Endothelial cell of umbilical vein (primary cell): ENCODE measurements at regions not wholly inside any gene's neighbourhood (a gene's known extent, or its start where the extent isn't known, plus 50 kb on each side); places are given as distances from the start of the nearest gene placed in this dataset.

ENCODE experiments used
- BruUV-seq: library from RNA; stranded (reverse); fragments of 400-500 nt; replicated peaks from 2 replicates; lab custom pipeline; 2021; lab: Mats Ljungman, UMichigan
- CTCF ChIA-PET: fragments of 300-600, 350-600 bp; sonication (Branson Sonifier 250); formaldehyde crosslinking; loops from one replicate; lab custom pipeline; 2021; ENCODE audit warnings: antibody characterized with exemption, inconsistent platforms; lab: Charles Lee
- POLR2A ChIA-PET: fragments of 300-600, 350-600 bp; sonication (Branson Sonifier 250); formaldehyde crosslinking; loops from one replicate; lab custom pipeline; 2021; ENCODE audit warnings: antibody characterized with exemption, inconsistent platforms; lab: Charles Lee
- DNase-seq: peaks from one replicate; pipeline ENCODE4 v3.0.0-alpha.2; 2011; ENCODE audit warnings: low read depth, low spot score
- FAIRE-seq: peaks from 2 replicates; lab custom pipeline; 2011; peaks lifted over from hg19 to GRCh38; lab: Jason Lieb, UNC
- H2AFZ ChIP-seq: 2 replicates; pipeline ENCODE4 v1.6.0; 2012; ENCODE audit warnings: low read depth, low read length, control low read depth, inconsistent platforms
- H3K27ac ChIP-seq: 2 replicates; pipeline ENCODE4 v1.5.1; 2011; ENCODE audit warnings: low read depth, mild to moderate bottlenecking, control low read depth, low read length, moderate library complexity; ENCODE audit not compliant: insufficient read depth
- H3K27me3 ChIP-seq, 2 experiments: 2 replicates each; pipeline versions ENCODE4 v1.6.0 to v1.6.1; 2011; ENCODE audit warnings: low read length in 2 of 2, mixed read lengths in 1 of 2; ENCODE audit not compliant: control insufficient read depth in 2 of 2, insufficient read depth in 2 of 2
- H3K36me3 ChIP-seq, 2 experiments: 2 replicates in 1 of 2; 3 replicates in 1 of 2; pipeline ENCODE4 v1.5.1; 2011; ENCODE audit warnings: low read length in 2 of 2, mild to moderate bottlenecking in 1 of 2, moderate library complexity in 1 of 2; ENCODE audit not compliant: control insufficient read depth in 2 of 2, insufficient read depth in 2 of 2; ENCODE audit errors: extremely low read depth in 1 of 2
- H3K4me1 ChIP-seq: 3 replicates; pipeline ENCODE4 v1.5.1; 2011; ENCODE audit warnings: mild to moderate bottlenecking, low read length; ENCODE audit not compliant: control insufficient read depth, insufficient read depth; ENCODE audit errors: extremely low read depth
- H3K4me2 ChIP-seq: 2 replicates; pipeline ENCODE4 v1.6.1; 2011; ENCODE audit warnings: low read length, control low read depth, mixed read lengths; ENCODE audit not compliant: insufficient read depth
- H3K4me3 ChIP-seq, 3 experiments: fragments of 200-600 bp in 1 of 3; sonication (generic), shearing (Covaris generic) in 1 of 3; replicated peaks in 1 of 3; 2 replicates each; pipeline ENCODE4 v1.5.1; 2011 to 2016; ENCODE audit warnings: control low read depth in 3 of 3, low read length in 3 of 3, mild to moderate bottlenecking in 2 of 3, inconsistent platforms in 1 of 3, low read depth in 1 of 3, moderate library complexity in 1 of 3; ENCODE audit not compliant: insufficient read depth in 1 of 3
- H3K79me2 ChIP-seq: 2 replicates; pipeline ENCODE4 v1.6.0; 2012; ENCODE audit warnings: low read length, inconsistent platforms; ENCODE audit not compliant: control insufficient read depth, insufficient read depth
- H3K9ac ChIP-seq: replicated peaks from 2 replicates; pipeline ENCODE3; 2011; ENCODE audit warnings: low read length, control low read depth; ENCODE audit not compliant: insufficient read depth; ENCODE audit errors: extremely low read depth
- H3K9me1 ChIP-seq: replicated peaks from 3 replicates; pipeline ENCODE4 v1.6.0; 2011; ENCODE audit warnings: mild to moderate bottlenecking, low read length; ENCODE audit not compliant: control insufficient read depth, insufficient read depth; ENCODE audit errors: extremely low read depth
- H3K9me3 ChIP-seq: replicated peaks from 2 replicates; pipeline ENCODE4 v1.5.1; 2012; ENCODE audit warnings: low read length, inconsistent platforms; ENCODE audit not compliant: control insufficient read depth, insufficient read depth
- H4K20me1 ChIP-seq: replicated peaks from 2 replicates; pipeline ENCODE3; 2011; ENCODE audit warnings: mild to moderate bottlenecking, low read length; ENCODE audit not compliant: control insufficient read depth, insufficient read depth; ENCODE audit errors: extremely low read depth
- CTCF ChIP-seq, 2 donors: IDR thresholded peaks; 1 replicate in 1 of 2; 2 replicates in 1 of 2; pipeline ENCODE4 v1.5.1; 2011; ENCODE audit warnings: low read length in 2 of 2, mild to moderate bottlenecking in 2 of 2, moderate library complexity in 2 of 2, control low read depth in 1 of 2, inconsistent platforms in 1 of 2, low read depth in 1 of 2; ENCODE audit not compliant: insufficient read depth in 1 of 2; ENCODE audit errors: extremely low read depth in 1 of 2
- EZH2 ChIP-seq: IDR thresholded peaks from 2 replicates; pipeline ENCODE4 v1.6.1; 2012; ENCODE audit warnings: borderline replicate concordance, low read depth, mild to moderate bottlenecking, moderate library complexity, low read length, inconsistent platforms; ENCODE audit not compliant: severe bottlenecking
- FOS ChIP-seq: IDR thresholded peaks from 2 replicates; pipeline ENCODE4 v1.6.1; 2011; ENCODE audit warnings: mild to moderate bottlenecking, low read length, moderate library complexity, borderline replicate concordance; ENCODE audit not compliant: insufficient read depth
- GATA2 ChIP-seq: IDR thresholded peaks from 2 replicates; pipeline ENCODE4 v1.7.0; 2011; ENCODE audit warnings: low read depth, mild to moderate bottlenecking, moderate library complexity, mixed read lengths, low read length; ENCODE audit not compliant: insufficient read length, insufficient read depth
- JUN ChIP-seq: IDR thresholded peaks from 2 replicates; pipeline ENCODE4 v1.6.1; 2011; ENCODE audit warnings: borderline replicate concordance, low read depth; ENCODE audit not compliant: insufficient read length, insufficient read depth
- MAX ChIP-seq: IDR thresholded peaks from 2 replicates; pipeline ENCODE4 v1.6.1; 2011; ENCODE audit not compliant: insufficient read depth, insufficient read length
- MYC ChIP-seq: IDR thresholded peaks from one replicate; pipeline ENCODE4 v1.6.1; 2011; ENCODE audit warnings: mild to moderate bottlenecking, low read depth, low read length
- POLR2A ChIP-seq: IDR thresholded peaks from 2 replicates; pipeline ENCODE4 v1.6.1; 2012; ENCODE audit warnings: low read depth, mild to moderate bottlenecking, control low read depth, low read length
- POLR2AphosphoS5 ChIP-seq: IDR thresholded peaks from 2 replicates; pipeline ENCODE4 v1.6.1; 2012; ENCODE audit warnings: low read depth, mild to moderate bottlenecking, control low read depth, low read length, moderate library complexity; ENCODE audit not compliant: insufficient read depth
- dilution Hi-C: fragments of 300-500 bp; cut with MboI; formaldehyde crosslinking; loops from one replicate; pipeline ENCODE4 v1.15.0; 2019; ENCODE audit warnings: low sequenced_read_pairs; ENCODE audit not compliant: extremely low pct_ligation_motif_present
- intact Hi-C: fragments of 100-400 bp; cut with micrococcal nuclease; formaldehyde crosslinking; loops from one replicate; pipeline ENCODE4 v1.10.0; 2022

DNA sequence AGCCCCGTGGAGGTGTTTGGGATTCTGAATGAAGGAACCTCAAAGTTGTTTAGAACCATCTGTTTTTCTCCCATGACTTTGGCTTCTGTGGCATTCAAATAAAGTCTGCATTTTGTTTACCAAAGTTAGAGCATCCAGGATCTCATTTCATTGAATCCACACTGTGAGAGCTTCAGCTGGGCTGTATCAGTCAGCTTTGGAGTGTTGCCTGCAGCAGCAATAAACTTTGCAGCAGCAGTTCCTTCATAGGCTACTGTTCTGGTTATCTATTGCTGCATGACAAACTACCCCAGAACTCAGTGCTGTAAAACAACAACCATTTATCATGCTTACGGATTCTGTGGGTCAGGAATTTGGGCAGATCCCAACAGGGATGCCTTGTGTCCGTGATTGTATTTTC, 1575.2 kb upstream of the LRRTM3 start:
- H2AFZ ChIP-seq = no peak overlapping the region
- H3K27ac ChIP-seq = no peak overlapping the region
- dilution Hi-C loops = no loop called here
- H3K9ac ChIP-seq = no peak overlapping the region
- POLR2A ChIA-PET = no interaction called here
- intact Hi-C loops = no loop called here
- no peaks in the 10 kb centered on the region for H3K27me3 ChIP-seq
- CTCF ChIA-PET = interaction anchor here (0.6 kb wide), 1 partner anchor 1971 kb away, joined by 3 read pairs; no protein-coding TSS in a partner anchor
- H3K9me3 ChIP-seq = no peaks in the 10 kb centered on the region
- H4K20me1 ChIP-seq = no peaks in the 10 kb centered on the region
- H3K4me2 ChIP-seq = no peak overlapping the region
- H3K36me3 ChIP-seq = no peaks in the 10 kb centered on the region
- peaks cover 13% of the 10 kb centered on the region for H3K4me1 ChIP-seq
- FAIRE-seq = no peak
- no peak for TF ChIP-seq POLR2AphosphoS5
- no peak for TF ChIP-seq MYC
- TF ChIP-seq FOS = no peak
- no peak for TF ChIP-seq GATA2
- no peak for TF ChIP-seq CTCF (IDR thresholded peaks at IDR 0.05; ENCODE audit: extremely low read depth in 1 of 2, insufficient read depth in 1 of 2, low read depth in 1 of 2, low read length in 2 of 2)
- TF ChIP-seq POLR2A = no peak
- no peak for TF ChIP-seq EZH2
- TF ChIP-seq JUN = no peak
- TF ChIP-seq MAX = no peak
- no peak overlapping the region for H3K4me3 ChIP-seq
- no TSS peak for BruUV-seq
- no peaks in the 10 kb centered on the region for H3K9me1 ChIP-seq
- no peaks in the 10 kb centered on the region for H3K79me2 ChIP-seq
- no peak for DNase-seq
